ENCODE measurements at regions not wholly inside any gene's neighbourhood (a gene's known extent, or its start where the extent isn't known, plus 50 kb on each side); places are given as distances from the start of the nearest gene placed in this dataset.

DNA sequence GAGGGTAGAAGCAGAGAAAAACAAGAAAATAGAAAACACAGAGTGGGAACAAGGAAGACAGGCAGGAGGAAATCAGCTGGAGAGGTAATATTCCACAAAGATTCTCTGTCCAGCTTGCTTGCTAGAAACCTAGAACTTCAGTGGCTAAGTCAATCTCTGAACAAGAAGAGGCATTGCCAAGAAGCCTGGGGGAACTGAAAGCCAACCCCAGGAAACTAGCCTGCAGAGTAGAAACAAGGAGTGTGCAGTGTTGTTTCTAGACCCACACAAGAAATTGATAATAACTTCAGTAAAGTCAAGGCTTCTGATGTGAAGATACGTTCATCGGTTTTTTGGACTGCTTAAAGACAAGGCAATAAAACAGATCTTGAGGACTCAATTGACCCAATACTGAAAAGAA lies 234.5 kb upstream of the MAP3K1 start:
- Histone ChIP-seq H3K36me3 (ENCODE audit: control insufficient read depth in 2 of 2, extremely low read depth in 1 of 2, insufficient read depth in 2 of 2, low read length in 2 of 2) (no peaks in the 10 kb centered on the region), H3K27me3 (ENCODE audit: control insufficient read depth, extremely low read depth, insufficient read depth, low read length) (no peaks in the 10 kb centered on the region), H3K4me2 (ENCODE audit: control insufficient read depth, extremely low read depth, insufficient read depth, low read depth, low read length) (no peak overlapping the region), H3K9me1 (ENCODE audit: control insufficient read depth, extremely low read depth, insufficient read depth, low read length) (no peaks in the 10 kb centered on the region), H3K27ac (ENCODE audit: control insufficient read depth, insufficient read depth, low read length) (no peak overlapping the region), H3K9ac (ENCODE audit: control insufficient read depth, extremely low read depth, insufficient read depth, low read length) (no peak overlapping the region), H3K79me2 (ENCODE audit: control insufficient read depth, insufficient read depth, low read length) (no peaks in the 10 kb centered on the region), H3K9me3 (ENCODE audit: control insufficient read depth, low read depth, low read length) (no peaks in the 10 kb centered on the region), H4K20me1 (ENCODE audit: control insufficient read depth, extremely low read depth, insufficient read depth, low read length) (no peaks in the 10 kb centered on the region), H3K4me1 (ENCODE audit: control insufficient read depth, extremely low read depth, insufficient read depth, low read length) (peaks cover 8% of the 10 kb centered on the region), H3K4me3 (ENCODE audit: control insufficient read depth in 2 of 3, extremely low read depth in 1 of 3, insufficient read depth in 2 of 3, low read depth in 1 of 3, low read length in 3 of 3) (no peak overlapping the region), H2AFZ (ENCODE audit: control insufficient read depth, low read length) (no peak overlapping the region)
- DNase-seq (ENCODE audit: low read depth, low spot score) (no peak), FAIRE-seq (no peak)
- no peak for TF ChIP-seq EZH2 (IDR thresholded peaks at IDR 0.05; ENCODE audit: low read length)
- TF ChIP-seq CTCF (optimal IDR thresholded peaks at IDR 0.05 in 1 of 3, IDR thresholded peaks at IDR 0.05 in 1 of 3, conservative IDR thresholded peaks at IDR 0.05 in 1 of 3; ENCODE audit: extremely low read depth in 1 of 3, insufficient read depth in 2 of 3, low read length in 3 of 3), result no peak
- dilution Hi-C loops (cut with MboI; ENCODE audit: extremely low pct_ligation_motif_present, low sequenced_read_pairs), result no loop called here

DNA sequence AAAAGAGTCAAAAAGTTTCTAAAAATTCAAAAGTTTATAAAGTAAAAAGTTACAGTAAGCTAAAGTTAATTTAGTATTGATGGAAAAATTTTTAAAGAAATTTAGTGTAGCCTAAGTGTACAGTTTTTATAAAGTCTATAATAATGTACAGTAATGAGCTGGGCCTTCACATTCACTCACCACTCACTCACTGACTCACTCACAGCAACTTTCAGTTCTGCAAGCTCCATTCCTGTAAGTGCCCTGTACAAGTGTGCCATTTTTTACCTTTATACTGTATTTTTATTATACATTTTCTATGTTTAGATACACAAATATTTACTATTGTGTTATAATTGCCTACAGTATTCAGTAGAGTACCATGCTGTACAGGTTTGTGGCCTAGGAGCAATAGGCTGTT lies 239.5 kb upstream of the MAP3K1 start:
- H3K36me3 ChIP-seq (ENCODE audit: control insufficient read depth in 2 of 2, extremely low read depth in 1 of 2, insufficient read depth in 2 of 2, low read length in 2 of 2), result no peaks in the 10 kb centered on the region
- H3K9ac ChIP-seq (ENCODE audit: control insufficient read depth, extremely low read depth, insufficient read depth, low read length), result no peak overlapping the region
- no peaks in the 10 kb centered on the region for H3K27me3 ChIP-seq (ENCODE audit: control insufficient read depth, extremely low read depth, insufficient read depth, low read length)
- H4K20me1 ChIP-seq (ENCODE audit: control insufficient read depth, extremely low read depth, insufficient read depth, low read length), result no peaks in the 10 kb centered on the region
- no peak overlapping the region for H3K27ac ChIP-seq (ENCODE audit: control insufficient read depth, insufficient read depth, low read length)
- no peak for DNase-seq (ENCODE audit: low read depth, low spot score)
- H3K9me1 ChIP-seq (ENCODE audit: control insufficient read depth, extremely low read depth, insufficient read depth, low read length), result no peaks in the 10 kb centered on the region
- H2AFZ ChIP-seq (ENCODE audit: control insufficient read depth, low read length), result no peak overlapping the region
- FAIRE-seq, result no peak
- TF ChIP-seq CTCF (optimal IDR thresholded peaks at IDR 0.05 in 1 of 3, IDR thresholded peaks at IDR 0.05 in 1 of 3, conservative IDR thresholded peaks at IDR 0.05 in 1 of 3; ENCODE audit: extremely low read depth in 1 of 3, insufficient read depth in 2 of 3, low read length in 3 of 3) (no peak), EZH2 (IDR thresholded peaks at IDR 0.05; ENCODE audit: low read length) (no peak)
- no peak overlapping the region for H3K4me3 ChIP-seq (ENCODE audit: control insufficient read depth in 2 of 3, extremely low read depth in 1 of 3, insufficient read depth in 2 of 3, low read depth in 1 of 3, low read length in 3 of 3)
- no peak overlapping the region for H3K4me2 ChIP-seq (ENCODE audit: control insufficient read depth, extremely low read depth, insufficient read depth, low read depth, low read length)
- dilution Hi-C loops (cut with MboI; ENCODE audit: extremely low pct_ligation_motif_present, low sequenced_read_pairs), result no loop called here
- H3K79me2 ChIP-seq (ENCODE audit: control insufficient read depth, insufficient read depth, low read length), result no peaks in the 10 kb centered on the region
- no peaks in the 10 kb centered on the region for H3K9me3 ChIP-seq (ENCODE audit: control insufficient read depth, low read depth, low read length)
- H3K4me1 ChIP-seq (ENCODE audit: control insufficient read depth, extremely low read depth, insufficient read depth, low read length), result no peaks in the 10 kb centered on the region
